Fibroblast of the aortic adventitia (primary cell): ENCODE measurements at regions not wholly inside any gene's neighbourhood (a gene's known extent, or its start where the extent isn't known, plus 50 kb on each side); places are given as distances from the start of the nearest gene placed in this dataset.
A peak's percentile ranks its signal among the peaks of the same experiment; 100 is the strongest.

Source experiments
- DNase-seq: peaks from one replicate; pipeline ENCODE4 v3.0.0-alpha.2; 2010; ENCODE audit warnings: low read depth
- H3K4me3 ChIP-seq: 2 replicates; pipeline ENCODE4 v1.5.1; 2011; ENCODE audit warnings: low read depth, mild to moderate bottlenecking, control low read depth, low read length, moderate library complexity
- TF ChIP-seq, protein P1 (sequence below): IDR thresholded peaks from 2 replicates; pipeline ENCODE4 v1.5.1; 2011; ENCODE audit warnings: mild to moderate bottlenecking, low read length, control low read depth, inconsistent platforms; ENCODE audit not compliant: insufficient read depth

DNA sequence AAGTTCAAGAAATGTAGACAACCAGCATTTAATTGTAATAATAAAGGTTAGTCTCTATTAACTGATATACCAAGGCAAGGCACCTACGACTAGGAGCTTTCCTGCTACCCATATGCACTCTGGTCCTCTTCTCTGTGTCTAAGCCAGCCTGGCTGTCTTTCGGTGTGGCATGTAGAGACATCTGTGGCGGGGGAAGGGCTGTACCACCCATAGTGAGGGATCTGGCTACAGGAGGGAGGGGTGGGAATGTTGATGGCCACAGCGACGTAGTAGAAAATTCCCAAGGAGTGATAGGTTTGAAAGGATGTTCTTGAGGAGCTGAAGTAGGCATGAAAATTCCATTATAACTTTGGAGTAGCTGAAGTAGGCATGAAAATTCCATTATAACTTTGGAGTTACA is 344.2 kb downstream of the ATP23 start:
- H3K4me3 ChIP-seq = no peak overlapping the region
- DNase-seq = no peak
- TF ChIP-seq, protein P1, sequence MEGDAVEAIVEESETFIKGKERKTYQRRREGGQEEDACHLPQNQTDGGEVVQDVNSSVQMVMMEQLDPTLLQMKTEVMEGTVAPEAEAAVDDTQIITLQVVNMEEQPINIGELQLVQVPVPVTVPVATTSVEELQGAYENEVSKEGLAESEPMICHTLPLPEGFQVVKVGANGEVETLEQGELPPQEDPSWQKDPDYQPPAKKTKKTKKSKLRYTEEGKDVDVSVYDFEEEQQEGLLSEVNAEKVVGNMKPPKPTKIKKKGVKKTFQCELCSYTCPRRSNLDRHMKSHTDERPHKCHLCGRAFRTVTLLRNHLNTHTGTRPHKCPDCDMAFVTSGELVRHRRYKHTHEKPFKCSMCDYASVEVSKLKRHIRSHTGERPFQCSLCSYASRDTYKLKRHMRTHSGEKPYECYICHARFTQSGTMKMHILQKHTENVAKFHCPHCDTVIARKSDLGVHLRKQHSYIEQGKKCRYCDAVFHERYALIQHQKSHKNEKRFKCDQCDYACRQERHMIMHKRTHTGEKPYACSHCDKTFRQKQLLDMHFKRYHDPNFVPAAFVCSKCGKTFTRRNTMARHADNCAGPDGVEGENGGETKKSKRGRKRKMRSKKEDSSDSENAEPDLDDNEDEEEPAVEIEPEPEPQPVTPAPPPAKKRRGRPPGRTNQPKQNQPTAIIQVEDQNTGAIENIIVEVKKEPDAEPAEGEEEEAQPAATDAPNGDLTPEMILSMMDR = no peak

DNA sequence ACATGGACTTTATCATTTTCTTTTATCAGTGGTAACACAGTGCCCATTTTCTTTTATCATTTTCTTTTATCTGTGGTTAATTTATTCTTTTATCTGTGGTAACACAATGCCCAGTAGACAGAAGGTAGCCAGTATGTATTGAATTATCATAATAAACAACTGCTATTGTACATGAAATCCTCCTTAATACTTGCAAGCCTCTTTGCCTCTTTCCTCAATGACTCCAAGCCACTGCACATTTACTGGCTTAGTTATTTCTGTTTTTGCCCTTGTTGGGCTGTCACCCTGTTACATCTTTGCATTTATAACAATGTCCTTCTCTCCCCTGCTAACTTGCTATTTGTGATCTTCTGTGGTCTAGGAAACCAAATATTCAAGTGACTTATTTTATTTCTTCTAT is 345.0 kb downstream of the ATP23 start:
- no peak for DNase-seq
- TF ChIP-seq, protein P1 = no peak
- no peak overlapping the region for H3K4me3 ChIP-seq

DNA sequence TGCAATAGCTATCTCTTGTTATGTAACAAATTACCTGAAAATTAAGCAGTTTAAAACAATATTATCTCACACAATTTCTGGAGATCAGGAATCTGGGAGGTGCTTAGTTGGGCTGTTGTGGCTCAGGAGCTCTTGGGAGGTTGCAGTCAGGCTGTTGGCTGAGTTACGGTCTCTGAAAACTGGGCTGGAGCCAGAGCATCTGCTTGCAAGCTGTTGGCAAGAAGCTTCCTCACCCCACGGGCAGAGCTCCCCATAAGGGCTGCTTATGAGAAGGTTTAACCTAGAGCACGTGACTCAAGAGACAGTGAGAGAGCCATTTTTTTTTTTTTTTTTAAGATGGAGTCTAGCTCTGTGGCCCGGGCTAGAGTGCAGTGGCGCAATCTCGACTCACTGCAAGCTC is 346.8 kb downstream of the ATP23 start:
- TF ChIP-seq, protein P1 = no peak
- no peak overlapping the region for H3K4me3 ChIP-seq
- peak; percentile 55 for DNase-seq

DNA sequence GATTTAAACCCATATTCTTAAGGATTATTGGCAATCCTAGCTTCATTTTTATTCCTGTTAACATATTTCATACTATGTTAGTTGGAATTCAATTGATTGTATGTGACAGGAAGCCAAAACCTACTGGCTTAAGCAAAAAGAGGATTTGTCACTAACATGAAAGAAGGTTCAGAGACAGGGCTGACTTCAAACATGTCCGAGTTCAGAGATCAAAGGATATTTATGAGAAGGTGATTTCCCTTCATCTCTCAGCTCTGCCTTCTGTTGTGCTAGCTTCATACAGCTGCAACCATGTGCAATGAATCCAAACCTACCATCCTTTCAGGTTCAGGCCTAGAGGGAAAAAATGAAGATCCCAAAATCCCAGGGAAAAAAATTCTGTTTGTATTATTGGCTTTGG is 349.7 kb downstream of the ATP23 start:
- no peak for DNase-seq
- TF ChIP-seq, protein P1 = no peak
- no peak overlapping the region for H3K4me3 ChIP-seq

DNA sequence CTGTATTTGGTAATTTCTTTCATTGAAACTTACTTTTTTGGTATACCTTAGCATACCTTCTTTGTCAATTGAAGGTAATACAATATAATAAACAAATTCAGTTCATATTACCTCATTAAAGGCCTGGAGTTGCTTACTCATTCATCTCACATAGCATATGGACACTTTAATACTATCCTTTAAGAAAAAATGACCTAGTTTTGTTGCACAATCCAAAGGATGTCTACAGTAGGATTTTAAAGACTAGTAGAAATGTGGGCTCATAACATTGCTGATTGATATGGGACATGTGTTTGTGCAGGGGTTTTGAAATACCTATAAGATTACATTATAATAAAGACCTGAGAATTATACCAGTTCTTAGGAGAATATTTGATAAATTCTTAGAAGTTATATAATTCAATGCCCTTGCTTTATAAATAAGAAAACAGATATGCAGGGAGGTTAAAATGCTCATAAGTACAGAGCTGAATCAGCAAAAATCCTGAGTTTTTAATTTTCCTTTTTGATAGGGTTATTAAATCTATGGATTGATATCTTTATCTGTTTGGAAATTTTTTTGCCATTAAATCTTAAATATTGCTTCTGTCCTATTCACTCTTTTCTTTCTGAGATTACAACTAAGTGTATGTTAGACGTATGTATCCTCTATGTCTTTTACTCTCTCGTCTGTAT is 352.1 kb downstream of the ATP23 start:
- no peak for DNase-seq
- TF ChIP-seq, protein P1 = no peak
- H3K4me3 ChIP-seq = no peak overlapping the region

DNA sequence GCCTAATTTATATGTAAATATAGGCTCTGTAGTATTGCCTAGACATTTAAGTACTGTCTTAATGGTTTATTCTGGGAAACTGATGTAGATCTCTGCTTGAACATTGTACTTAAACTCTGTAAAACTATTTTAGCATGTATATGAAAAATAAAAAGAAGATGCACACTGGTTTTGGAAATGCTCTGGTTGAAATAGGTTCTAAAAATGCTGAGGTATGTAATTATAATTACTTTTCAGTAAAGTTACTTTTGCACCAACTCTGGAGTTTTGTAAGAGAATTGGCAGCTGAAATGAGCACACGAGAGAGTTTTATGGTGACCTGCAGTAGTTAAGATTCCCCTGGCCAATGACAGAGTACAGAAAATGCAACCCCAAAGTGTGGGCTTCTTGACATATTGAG is 353.9 kb downstream of the ATP23 start:
- TF ChIP-seq, protein P1 = no peak
- DNase-seq = no peak
- no peak overlapping the region for H3K4me3 ChIP-seq

DNA sequence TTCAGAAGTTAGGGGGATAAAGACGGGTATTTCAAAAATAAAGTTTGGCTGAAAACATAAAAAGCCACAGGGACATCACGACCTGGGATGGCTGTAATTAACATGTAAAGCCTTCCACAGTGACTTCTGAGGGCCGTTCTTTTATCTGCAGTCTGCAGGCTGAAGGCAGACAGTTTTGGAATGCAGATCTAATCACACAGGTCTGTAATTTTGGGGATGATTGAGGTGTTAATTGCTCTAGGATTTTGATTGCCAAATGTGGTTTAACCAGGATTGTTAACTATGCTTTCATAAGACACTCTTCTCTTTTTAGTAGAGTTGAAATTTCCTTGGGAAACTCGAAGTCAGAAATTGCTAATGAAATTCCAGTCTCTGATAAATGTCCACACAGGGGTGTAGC is 355.5 kb downstream of the ATP23 start:
- H3K4me3 ChIP-seq = no peak overlapping the region
- TF ChIP-seq, protein P1 = no peak
- DNase-seq = no peak
